ENCODE measurements at regions not wholly inside any gene's neighbourhood (a gene's known extent, or its start where the extent isn't known, plus 50 kb on each side); places are given as distances from the start of the nearest gene placed in this dataset.

GRCh38 chr1:203408486-203409481 is 57.9 kb upstream of the FMOD start:
- no peak for TF ChIP-seq CTCF (optimal IDR thresholded peaks at IDR 0.05 in 1 of 3, IDR thresholded peaks at IDR 0.05 in 1 of 3, conservative IDR thresholded peaks at IDR 0.05 in 1 of 3; ENCODE audit: extremely low read depth in 1 of 3, insufficient read depth in 2 of 3, low read length in 3 of 3)
- no peak for TF ChIP-seq EZH2 (IDR thresholded peaks at IDR 0.05; ENCODE audit: low read length)

All from keratinocyte (primary cell).